ENCODE measurements at regions not wholly inside any gene's neighbourhood (a gene's known extent, or its start where the extent isn't known, plus 50 kb on each side); places are given as distances from the start of the nearest gene placed in this dataset.

DNA sequence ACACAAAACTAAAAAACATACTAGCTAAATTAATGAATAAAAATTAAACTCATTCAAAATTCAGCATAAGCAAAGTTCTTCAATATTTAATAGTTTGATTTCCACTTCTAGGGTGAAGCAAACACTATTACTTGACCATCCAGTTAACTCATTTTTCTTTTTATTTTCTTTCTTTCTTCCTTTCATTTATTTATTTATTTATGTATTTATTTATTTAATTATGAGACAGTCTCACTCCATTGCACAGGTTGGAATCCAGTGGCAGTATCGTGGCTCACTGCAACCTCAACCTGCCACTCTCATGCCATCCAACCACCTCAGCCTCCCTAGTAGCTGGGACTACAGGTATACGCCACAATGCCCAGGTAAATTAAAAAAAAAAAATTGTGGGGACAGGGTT lies 2069.5 kb downstream of the NCAM2 start:
- Mint-ChIP-seq H3K4me1 (ENCODE audit: low read depth) (no peaks in the 10 kb centered on the region), H3K27ac (no peak overlapping the region), H3K9me3 (ENCODE audit: low read depth) (no peaks in the 10 kb centered on the region), H3K27me3 (no peaks in the 10 kb centered on the region), H3K4me3 (ENCODE audit: low read depth) (no peak overlapping the region), H3K36me3 (ENCODE audit: insufficient read depth) (no peaks in the 10 kb centered on the region)
- no peak for DNase-seq (ENCODE audit: low spot score, unreplicated experiment)
- TF ChIP-seq, protein P1, sequence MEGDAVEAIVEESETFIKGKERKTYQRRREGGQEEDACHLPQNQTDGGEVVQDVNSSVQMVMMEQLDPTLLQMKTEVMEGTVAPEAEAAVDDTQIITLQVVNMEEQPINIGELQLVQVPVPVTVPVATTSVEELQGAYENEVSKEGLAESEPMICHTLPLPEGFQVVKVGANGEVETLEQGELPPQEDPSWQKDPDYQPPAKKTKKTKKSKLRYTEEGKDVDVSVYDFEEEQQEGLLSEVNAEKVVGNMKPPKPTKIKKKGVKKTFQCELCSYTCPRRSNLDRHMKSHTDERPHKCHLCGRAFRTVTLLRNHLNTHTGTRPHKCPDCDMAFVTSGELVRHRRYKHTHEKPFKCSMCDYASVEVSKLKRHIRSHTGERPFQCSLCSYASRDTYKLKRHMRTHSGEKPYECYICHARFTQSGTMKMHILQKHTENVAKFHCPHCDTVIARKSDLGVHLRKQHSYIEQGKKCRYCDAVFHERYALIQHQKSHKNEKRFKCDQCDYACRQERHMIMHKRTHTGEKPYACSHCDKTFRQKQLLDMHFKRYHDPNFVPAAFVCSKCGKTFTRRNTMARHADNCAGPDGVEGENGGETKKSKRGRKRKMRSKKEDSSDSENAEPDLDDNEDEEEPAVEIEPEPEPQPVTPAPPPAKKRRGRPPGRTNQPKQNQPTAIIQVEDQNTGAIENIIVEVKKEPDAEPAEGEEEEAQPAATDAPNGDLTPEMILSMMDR (IDR thresholded peaks at IDR 0.05; ENCODE audit: unreplicated experiment), result no peak

DNA sequence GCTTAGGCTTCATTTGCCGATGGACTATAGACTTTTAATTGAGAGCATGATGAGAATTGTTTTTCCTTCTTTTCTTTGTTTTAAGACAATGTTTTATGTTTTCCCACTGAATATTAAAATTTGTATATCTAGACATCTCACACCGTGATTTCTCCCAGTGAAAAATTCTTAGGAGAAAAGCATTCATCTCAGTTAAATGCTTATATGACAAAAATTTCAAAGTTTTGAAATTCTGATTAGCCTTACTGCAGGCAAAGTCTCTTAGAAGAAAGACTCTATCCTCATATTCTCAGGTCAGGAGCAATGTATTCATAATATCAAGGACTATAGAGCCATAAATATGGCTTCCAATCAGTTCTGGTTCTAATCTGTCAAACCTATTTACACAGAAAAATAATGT lies 2085.0 kb downstream of the NCAM2 start:
- H3K9me3 Mint-ChIP-seq (ENCODE audit: low read depth), result peaks cover 12% of the 10 kb centered on the region
- no peak overlapping the region for H3K27ac Mint-ChIP-seq
- DNase-seq (ENCODE audit: low spot score, unreplicated experiment), result no peak
- no peaks in the 10 kb centered on the region for H3K36me3 Mint-ChIP-seq (ENCODE audit: insufficient read depth)
- H3K4me3 Mint-ChIP-seq (ENCODE audit: low read depth), result no peak overlapping the region
- TF ChIP-seq, protein P1 (IDR thresholded peaks at IDR 0.05; ENCODE audit: unreplicated experiment), result no peak
- H3K4me1 Mint-ChIP-seq (ENCODE audit: low read depth), result no peaks in the 10 kb centered on the region
- H3K27me3 Mint-ChIP-seq, result no peaks in the 10 kb centered on the region

DNA sequence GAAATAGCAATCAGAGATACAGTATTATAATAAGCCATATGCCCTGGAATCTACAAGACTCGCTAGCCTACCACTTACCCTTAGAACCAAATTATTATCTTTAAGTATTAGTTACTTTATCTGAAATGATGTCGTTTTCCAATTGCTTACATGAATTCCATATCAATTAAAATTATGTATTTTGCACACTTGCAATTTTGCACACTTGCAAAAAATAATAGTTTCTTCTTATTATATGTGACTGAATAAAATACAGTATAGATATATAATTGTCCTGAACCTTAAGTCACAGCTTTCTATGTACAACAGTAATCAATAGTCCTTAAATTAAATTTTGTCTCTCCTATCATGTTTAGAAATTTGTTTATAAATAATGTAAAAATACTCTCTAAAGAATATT lies 2095.1 kb downstream of the NCAM2 start:
- TF ChIP-seq, protein P1 (IDR thresholded peaks at IDR 0.05; ENCODE audit: unreplicated experiment), result no peak
- peaks cover 14% of the 10 kb centered on the region for H3K9me3 Mint-ChIP-seq (ENCODE audit: low read depth)
- no peaks in the 10 kb centered on the region for H3K27me3 Mint-ChIP-seq
- H3K27ac Mint-ChIP-seq, result no peak overlapping the region
- no peaks in the 10 kb centered on the region for H3K4me1 Mint-ChIP-seq (ENCODE audit: low read depth)
- no peak for DNase-seq (ENCODE audit: low spot score, unreplicated experiment)
- no peak overlapping the region for H3K4me3 Mint-ChIP-seq (ENCODE audit: low read depth)
- no peaks in the 10 kb centered on the region for H3K36me3 Mint-ChIP-seq (ENCODE audit: insufficient read depth)

DNA sequence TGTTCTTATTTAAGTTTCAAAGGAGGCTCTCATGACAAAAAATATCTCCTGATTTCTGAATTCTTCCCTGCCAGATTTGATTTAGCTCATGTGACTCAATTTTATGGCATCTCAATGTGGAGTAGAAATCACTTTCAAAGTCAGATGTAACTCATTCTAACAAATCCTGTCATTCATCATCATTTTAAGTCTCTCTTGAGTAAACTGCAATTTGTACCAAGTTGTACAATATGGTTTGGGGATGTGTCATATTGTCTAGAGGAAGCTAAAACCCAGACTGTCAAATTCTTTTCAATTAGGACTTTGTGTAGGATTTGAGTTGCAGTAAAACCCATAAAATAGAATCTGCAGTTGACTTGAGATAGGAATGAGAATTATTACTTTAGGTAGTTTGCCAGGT lies 2101.0 kb downstream of the NCAM2 start:
- Mint-ChIP-seq H3K27ac (no peak overlapping the region), H3K36me3 (ENCODE audit: insufficient read depth) (no peaks in the 10 kb centered on the region), H3K4me1 (ENCODE audit: low read depth) (no peaks in the 10 kb centered on the region), H3K27me3 (no peaks in the 10 kb centered on the region), H3K9me3 (ENCODE audit: low read depth) (peaks cover 12% of the 10 kb centered on the region), H3K4me3 (ENCODE audit: low read depth) (no peak overlapping the region)
- no peak for DNase-seq (ENCODE audit: low spot score, unreplicated experiment)
- TF ChIP-seq, protein P1 (IDR thresholded peaks at IDR 0.05; ENCODE audit: unreplicated experiment), result no peak

DNA sequence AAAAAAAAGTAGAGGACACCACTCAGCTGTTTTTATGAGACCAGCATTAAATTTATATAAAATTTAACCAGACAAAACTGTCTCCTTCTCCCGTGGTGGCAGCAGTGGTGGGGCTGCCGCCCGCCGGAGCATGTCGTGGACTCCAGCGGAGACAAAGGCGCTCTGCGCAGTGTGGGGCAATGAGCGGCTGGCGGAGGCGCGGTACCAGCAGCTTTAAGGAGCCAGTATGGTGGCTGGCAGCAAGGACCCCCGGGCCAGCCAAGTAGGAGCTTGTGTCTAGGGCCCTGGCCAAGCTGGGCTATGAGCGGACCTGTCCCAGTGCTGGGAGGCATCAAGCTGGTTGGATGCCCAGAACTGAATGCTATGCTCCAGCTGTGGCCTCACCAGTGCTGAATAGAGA lies 2102.9 kb downstream of the NCAM2 start:
- TF ChIP-seq, protein P1 (IDR thresholded peaks at IDR 0.05; ENCODE audit: unreplicated experiment), result no peak
- peaks cover 12% of the 10 kb centered on the region for H3K9me3 Mint-ChIP-seq (ENCODE audit: low read depth)
- no peaks in the 10 kb centered on the region for H3K27me3 Mint-ChIP-seq
- no peak overlapping the region for H3K4me3 Mint-ChIP-seq (ENCODE audit: low read depth)
- no peaks in the 10 kb centered on the region for H3K4me1 Mint-ChIP-seq (ENCODE audit: low read depth)
- H3K27ac Mint-ChIP-seq, result no peak overlapping the region
- DNase-seq (ENCODE audit: low spot score, unreplicated experiment), result no peak
- no peaks in the 10 kb centered on the region for H3K36me3 Mint-ChIP-seq (ENCODE audit: insufficient read depth)

Data from progenitor cell of endocrine pancreas (in vitro differentiated cells).